ENCODE measurements at regions not wholly inside any gene's neighbourhood (a gene's known extent, or its start where the extent isn't known, plus 50 kb on each side); places are given as distances from the start of the nearest gene placed in this dataset.
"Not testable (repeated sequence)": the region's sequence is repeated elsewhere in the genome, so short reads cannot be mapped to it uniquely, and the experiment has no call there.

DNA sequence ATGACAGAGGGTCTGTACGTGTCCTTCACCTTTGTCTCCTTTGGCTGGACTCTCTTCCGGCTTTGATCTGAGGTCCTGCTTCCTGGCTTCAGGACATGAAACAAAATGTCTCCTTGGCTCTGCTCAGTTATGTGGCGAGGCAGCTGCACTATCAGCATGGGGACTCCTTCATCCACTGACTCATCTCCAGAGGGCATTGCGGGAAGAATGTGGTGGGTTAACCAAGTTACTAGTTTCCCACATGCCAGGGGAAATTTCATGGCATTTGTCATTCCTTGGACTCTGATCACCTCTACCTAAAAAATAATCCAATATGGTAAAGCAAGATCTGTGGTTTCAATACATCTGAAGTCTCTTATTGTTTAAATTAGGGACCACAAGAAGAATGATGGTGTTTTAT is 259.7 kb downstream of the MED10 start:
- no peak for DNase-seq (ENCODE audit: extremely low read depth, low read depth)

DNA sequence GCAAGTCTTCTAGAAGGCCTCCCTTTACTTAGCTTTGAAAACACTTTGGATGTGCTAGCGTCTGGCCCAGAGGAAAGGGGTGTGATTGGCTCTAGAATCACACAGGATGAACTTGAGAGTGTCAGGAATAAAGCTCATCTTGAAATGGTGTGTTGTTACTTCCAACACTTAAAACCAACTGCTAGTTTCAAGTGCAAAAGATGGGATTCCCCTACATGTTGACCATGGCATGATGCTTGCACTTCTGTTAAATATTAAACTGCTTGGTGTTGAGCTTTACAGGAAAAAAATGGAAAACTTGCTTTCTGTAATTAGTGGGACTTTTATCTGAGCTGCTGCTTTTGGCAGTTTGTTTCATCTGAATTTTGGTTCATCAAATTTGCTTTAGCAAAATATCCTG is 261.1 kb downstream of the MED10 start:
- DNase-seq (ENCODE audit: extremely low read depth, low read depth) = no peak

DNA sequence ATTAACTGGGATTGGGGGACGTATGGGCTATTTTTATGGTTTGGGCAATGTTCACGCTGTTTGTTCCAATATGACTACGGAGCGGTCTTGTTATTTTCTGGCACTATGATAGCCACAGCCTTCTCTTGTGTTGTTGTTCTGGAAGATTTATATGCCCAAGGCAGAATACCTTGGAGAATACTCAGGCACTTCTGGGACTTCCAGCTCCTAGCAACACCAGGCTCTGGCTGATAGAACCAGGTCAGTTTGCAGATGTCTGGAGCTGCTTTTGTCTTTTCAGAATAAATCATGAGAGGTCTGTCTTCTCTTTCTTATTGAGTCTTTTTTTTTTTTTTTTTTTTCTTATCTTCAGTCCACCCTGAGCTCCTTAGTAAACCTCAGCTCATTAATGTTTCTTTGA is 262.5 kb downstream of the MED10 start:
- DNase-seq (ENCODE audit: extremely low read depth, low read depth) = no peak

DNA sequence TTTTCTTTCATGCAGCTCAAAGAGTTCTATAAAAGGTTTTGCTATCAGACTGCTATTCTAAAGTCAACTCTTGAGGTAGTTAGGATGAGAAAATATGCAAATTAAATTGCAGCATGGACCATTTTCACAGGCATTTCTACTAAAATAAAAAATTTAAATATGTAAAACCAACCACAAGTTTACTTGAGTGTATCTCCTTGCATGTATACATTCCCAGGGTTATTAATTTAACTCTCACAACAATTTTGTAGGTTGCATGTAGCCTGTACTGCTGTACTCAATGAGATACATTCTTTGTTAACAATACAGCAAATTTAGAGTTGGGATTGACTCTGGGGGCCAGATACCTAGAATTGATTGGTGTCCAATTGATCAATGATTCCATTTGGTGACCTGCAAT is 265.8 kb downstream of the MED10 start:
- DNase-seq (ENCODE audit: extremely low read depth, low read depth) = no peak

DNA sequence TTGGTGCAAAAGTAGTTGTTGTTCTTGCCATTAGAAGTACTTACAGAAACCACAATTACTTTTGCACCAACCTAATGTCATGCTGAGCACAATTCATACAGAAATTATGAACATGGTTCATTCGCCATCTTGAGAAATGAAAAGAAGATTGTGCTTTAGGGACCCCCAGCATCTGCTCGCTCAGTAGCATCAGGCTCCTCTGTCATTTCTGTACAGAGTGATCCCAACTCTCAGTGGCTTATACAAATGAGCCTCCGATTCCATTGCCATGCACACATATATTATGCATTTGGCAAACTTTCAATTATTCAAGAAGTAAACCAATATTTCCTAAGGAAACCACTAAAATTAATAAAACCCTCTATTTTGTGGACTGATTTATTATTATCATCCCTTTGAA is 266.2 kb downstream of the MED10 start:
- DNase-seq (ENCODE audit: extremely low read depth, low read depth) = no peak

DNA sequence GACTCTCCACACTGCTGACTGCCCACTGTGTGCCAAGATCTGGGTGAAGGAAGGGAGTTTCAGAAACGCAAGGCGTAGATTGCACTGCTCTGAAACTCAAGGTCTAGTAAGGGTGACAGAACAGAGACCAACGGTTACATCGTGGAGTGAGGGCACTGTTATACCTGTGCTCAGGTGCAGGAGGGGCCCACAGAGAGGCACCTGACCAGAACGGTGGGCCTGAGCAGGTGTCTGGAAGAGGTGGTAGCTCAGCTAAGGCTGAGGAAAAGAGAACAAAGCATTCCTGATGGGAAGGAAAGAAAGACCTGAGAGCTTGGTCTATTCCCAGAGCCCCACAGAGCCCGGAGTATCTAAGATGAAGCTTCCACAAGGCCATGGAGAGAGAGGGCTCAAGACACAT is 267.2 kb downstream of the MED10 start:
- no peak for DNase-seq (ENCODE audit: extremely low read depth, low read depth)

DNA sequence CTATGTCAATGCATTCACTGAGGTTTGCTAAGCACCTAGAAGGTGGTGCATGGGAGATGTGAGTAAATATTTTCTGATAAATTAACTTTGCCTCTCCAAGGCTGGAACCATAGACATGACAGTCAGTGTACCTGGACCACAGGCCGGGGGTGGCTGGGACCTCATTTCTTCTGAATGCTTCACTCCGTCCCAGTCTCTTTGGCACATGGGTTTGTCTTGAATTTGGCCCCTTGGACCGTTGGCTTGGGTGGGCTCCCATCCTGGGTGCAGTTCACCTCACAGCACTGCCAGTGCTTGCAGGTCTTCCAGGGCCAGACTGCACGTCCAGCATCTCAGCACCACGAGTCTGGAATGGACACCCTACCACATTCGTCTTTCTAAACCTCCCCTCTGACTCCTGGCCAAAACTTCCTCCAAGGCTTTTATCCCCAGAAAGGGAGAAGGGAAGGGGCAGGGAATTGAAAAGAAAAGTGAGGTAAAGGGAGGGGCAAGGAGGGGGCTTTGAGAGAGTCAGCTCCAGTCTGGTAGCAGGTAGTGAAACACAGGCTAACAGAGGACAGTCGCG is 267.8 kb downstream of the MED10 start:
- DNase-seq (ENCODE audit: extremely low read depth, low read depth) = no peak

DNA sequence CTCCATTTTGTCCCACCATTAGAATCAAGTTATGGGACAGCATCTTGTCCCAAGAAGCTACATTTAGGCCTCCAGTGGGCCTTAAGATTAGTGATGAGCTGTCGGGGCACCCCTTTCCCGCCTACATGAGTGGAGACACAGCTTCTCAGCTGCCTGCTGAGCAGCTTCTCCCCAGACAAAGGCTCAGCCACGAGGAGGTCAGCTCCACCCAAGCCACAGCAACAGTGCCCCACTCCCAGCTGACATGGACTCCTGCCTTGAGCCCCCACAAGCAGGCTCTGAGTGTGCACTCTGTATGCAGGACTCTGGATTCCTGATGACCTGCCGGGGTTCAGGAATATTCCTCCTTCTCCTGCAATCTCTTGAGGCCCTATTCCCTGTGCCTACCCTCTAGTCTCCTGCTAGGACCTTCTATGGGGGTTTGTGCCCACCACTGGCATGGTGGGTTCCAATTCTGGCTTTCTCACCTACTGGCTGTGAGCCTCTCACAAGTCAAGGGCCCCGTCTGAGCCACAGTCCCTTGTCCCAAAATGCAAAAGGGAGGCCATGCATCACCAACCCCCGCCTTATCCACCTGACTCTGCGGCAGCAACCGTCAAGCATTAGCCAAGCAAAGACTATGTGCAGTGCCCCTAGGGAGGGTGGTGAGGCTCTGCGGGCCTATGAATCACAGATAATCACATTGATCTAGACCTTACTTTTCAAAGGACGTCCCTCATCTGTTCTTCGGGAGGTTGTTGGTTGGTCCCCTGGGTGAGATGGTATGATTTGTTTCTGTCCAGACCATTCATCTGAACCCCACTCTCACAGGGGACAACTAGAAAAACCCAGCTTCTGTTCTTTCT is 269.1 kb downstream of the MED10 start:
- DNase-seq (ENCODE audit: extremely low read depth, low read depth) = no peak

DNA sequence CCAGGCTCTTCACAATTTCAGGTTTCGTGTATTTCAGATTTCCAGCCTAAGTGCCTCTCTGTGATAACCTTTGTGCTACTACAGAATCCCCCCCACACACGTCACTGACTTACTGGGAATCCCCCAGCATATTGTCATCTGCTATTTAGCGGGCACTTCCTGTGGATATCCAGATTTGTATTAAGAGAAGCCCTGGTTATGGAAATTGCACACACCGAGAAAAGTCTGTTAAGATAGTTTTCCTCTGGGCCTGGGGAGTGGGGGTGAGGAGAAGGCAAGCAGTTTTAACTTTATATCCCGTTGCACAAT is 269.9 kb downstream of the MED10 start:
- DNase-seq (ENCODE audit: extremely low read depth, low read depth) = no peak

DNA sequence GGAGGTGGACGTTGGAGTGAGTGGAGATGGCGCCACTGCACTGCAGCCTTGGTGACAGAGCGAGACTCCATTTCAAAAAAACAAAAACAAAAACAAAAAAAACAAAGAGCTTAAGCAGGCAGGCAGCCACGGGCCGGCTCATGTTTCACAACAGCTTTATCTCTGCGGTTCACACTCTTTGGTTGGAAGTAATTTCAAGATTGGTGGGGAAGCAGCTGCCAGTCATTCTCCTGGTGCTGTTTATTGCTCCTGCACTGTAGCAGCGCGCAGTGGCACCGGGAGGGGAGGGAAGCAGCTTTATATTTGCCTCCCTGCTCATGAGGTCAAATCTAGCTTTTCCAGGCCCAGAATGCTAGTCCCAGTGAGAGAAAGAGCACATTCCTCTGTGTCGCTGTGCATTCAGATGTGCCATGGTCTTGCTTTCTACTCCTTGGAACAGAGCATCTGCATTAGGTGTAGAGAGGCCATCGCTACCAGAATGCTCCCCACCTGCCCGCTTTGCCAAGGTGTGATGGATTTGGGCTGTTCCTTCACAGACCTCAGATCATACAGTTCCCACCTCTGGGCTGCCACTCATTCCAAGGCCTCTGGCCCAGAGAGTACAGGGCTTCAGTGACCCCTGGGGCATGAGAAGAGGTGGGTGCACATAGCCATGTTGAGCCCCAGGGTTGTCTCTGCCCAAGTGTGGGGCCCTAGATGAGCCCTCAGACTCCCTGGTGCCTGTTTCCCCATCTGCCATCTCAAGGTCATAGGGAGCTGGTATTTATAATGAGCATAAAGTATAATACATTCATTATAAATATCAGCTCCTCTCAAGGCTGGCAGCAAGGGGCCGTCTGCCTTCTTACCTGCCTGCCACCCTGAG is 270.4 kb downstream of the MED10 start:
- no peak for DNase-seq (ENCODE audit: extremely low read depth, low read depth)

DNA sequence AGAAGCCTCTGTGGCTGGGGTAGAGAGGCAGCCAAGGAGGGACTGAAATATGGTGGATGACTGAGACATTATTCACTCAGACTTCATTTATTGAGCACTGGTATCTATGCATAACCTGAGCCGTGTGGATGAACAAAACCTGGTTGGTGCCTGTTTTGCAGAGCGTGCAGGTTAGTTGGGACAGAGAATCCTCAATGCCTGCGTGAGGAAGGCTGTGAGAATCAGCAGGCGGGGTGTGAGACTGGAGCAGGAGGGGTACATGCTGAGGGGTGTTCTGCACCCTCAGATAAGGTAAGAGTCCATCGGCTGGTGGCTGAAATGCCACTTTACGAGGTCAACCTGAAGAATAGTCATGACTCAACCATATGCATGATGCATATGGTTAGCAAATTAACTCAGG is 271.6 kb downstream of the MED10 start:
- no peak for DNase-seq (ENCODE audit: extremely low read depth, low read depth)

DNA sequence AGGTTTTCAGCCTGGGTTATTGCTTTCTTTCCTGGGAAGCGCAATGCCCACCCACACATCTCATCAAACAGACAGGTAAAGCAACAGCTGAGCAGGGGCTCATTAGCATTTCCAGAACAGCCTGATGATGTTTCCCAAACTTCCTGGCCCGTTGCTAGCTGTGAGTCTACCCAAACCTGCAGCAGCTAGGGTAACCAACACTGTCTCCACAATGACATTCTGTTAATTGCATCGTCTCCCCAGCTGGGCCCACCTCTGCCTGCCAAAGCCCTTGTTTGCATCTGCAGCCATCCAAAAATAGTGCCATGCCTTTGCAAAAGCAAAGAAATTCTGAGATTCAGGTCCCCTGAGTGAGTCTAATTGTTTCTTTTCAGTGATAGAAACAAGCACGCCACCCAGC is 273.0 kb downstream of the MED10 start:
- DNase-seq (ENCODE audit: extremely low read depth, low read depth) = no peak

DNA sequence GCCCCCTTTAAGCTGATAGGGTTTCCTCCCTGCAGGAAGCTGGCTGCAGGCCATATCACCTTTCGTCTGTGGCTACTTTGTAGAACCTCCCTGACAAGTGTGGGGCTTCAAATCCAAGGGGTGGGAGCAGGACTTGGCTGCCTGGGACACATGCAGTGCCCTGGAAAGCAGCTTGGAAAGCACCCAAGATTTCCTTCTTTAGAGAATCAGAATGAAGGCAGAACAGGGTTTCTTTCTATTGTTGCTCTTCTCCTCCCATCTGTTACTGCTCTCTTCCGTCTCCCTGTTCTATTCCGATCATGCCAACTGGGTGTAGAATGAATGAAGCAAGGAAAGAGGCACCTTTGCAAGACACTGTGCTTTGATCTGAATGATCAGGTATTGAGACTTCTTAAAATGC is 282.2 kb downstream of the MED10 start:
- no peak for DNase-seq (ENCODE audit: extremely low read depth, low read depth)

DNA sequence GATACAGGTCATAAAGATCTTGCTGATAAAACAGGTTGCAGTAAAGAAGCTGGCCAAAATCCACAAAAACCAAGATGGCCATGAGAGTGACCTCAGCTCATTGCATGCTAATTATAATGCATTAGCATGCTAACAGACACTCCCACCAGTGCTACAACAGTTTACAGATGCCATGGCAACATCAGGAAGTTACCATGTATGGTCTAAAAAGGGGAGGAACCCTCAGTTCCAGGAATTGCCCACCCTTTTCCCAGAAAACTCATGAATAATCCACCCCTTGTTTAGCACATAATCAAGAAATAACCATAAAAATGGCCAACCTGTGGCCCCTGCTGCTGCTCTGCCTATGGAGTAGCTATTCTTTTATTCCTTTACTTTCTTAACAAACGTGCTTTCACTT is 284.2 kb downstream of the MED10 start:
- not testable (repeated sequence) for DNase-seq (ENCODE audit: extremely low read depth, low read depth)

DNA sequence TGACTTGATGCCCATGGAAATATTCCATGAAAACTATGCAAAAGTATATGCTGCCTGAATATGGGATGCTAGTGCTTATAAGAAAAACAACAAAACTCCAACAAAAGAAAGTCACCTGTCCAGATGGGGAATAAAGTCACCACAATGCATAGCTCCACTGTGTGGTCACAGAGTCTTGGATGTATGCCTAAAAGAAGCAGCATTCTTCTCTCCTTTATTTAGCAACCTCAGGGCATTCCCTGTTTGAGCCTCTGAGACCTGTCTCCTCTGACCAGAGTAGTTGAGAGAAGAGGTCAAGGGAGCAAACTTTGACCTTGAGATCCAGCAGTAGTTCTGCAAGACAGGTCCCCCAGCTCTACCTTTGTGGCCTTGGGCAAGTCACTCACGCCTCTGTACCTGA is 287.5 kb downstream of the MED10 start:
- no peak for DNase-seq (ENCODE audit: extremely low read depth, low read depth)

DNA sequence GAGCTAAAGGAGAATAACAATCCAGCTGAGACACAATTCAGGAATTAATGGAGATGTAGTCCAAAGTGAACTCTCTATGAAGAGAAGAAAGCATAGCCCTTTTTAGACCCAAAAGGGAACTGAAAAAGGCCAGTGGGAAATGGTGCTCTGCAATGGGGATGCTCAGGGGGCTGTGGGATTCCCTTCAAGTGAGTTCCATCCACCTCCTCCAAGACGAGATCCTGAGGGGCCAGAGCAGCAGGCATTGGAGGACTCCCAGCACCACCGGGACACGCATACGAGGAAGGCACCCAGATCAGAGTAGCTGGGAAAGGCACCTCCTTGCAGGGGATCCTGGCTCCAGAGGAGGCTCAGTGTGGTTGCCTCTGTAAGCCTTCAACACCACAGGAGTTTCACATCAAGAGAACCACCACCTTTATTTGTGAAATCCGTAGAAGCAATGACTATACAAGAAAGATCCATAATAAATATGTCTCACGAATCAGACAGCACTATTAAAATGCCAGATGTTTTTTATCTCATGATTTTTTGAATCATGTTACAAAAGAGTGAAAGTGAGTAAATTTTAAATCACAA is 288.2 kb downstream of the MED10 start:
- no peak for DNase-seq (ENCODE audit: extremely low read depth, low read depth)

DNA sequence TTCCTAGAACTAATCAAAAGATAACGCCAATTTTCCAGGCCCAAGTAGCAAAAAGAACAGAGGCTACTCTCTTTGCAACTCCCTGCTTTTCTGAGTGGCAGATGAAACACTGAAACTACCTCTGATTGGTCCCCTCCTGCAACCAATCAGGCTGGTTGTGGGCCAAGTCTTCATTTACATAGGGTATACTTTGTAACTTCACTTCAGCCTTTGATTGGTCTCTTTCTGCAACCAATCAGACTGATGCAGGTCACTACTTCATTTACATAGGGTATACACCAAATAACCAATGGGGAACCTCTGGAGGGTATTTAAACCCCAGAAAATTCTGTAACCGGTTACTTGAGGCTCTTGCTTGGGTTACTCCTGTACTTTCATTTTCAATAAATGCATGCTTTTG is 289.6 kb downstream of the MED10 start:
- no peak for DNase-seq (ENCODE audit: extremely low read depth, low read depth)

DNA sequence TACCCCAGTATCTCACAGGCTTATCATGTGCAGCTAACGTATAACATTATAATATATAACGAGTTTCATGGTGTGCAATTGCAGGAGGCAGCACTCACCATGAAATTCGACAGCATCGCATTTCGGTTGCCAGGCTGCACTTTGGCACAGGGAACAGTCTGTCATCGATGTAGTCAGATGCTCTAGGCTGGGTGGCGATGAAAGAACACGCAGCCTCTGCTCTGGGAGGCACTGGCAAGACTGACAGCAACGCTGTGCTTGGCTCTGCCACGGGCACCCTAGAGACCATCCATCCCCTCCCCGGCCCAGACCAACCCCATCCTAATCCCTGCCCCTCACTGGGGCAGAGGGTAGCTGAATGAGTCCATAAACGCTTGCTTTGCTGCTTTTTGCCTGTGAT is 290.8 kb downstream of the MED10 start:
- no peak for DNase-seq (ENCODE audit: extremely low read depth, low read depth)

DNA sequence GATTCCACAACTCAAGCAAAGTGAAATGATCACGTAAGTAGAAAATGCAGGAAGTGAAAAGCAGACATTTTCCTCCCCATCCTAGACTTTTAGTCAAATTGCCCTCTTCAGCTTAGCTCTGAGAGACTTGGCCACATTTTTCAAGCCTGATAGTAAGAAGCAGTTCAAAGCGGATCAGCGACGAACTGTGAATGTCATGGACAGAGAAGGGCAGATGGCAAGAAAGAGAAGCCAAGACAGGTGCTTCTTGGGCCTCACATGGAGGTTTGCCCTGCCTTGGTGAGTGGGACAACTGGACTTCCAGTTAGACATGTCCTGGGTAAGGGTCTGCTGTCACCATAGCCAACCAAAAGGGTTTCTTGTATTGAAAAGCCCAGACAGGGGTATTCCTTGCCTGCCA is 291.5 kb downstream of the MED10 start:
- DNase-seq (ENCODE audit: extremely low read depth, low read depth) = no peak

DNA sequence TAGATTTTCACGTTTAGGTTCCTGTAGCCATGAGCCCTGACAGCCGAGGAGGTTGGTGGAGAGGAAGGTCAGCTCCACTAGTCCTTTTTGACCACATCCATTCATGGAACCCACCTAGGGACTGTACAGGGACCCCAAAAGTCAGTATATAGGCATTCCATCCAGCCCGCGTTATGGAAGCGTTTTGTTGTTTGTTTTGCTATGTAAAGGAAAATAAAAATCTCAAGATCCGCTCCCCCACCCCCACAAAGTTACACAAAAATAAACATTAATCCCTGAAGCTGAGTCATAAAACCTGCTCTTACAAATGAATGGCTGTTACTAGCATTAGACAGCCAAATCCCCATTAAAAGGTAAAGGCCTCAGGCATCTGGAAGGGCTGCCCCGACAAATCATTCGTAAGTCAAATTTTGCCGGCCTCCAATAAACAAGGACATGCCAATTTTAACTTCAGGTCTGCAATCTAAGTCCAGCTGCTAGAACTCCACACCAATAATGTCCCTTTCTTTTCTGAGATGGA is 292.9 kb downstream of the MED10 start:
- DNase-seq (ENCODE audit: extremely low read depth, low read depth) = no peak

DNA sequence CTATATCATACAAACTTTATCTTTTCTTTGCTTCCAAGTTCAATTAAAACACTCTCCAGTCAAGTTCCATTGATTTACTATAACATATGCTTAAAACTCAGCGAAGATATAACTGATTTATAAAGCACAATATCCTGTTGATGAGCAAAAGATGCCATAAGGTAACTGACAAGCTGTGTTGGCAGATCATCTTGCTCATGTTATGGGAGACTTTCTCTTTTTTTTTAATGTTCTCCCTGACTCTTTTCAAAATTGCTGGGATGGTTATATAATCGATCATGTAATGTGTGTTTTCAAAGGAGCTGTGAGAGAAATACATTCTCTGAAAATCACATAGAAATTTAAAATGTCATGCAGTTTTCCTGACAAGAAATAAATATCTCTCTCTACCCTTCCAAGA is 293.5 kb downstream of the MED10 start:
- DNase-seq (ENCODE audit: extremely low read depth, low read depth) = no peak
